Stimulated activated CD4-positive, alpha-beta T cell treated with anti-CD3 and anti-CD28 coated beads, Interleukin-1b, Interleukin-23, amount 100 ng/mL, for 24 hours (primary cell): ENCODE measurements at regions not wholly inside any gene's neighbourhood (a gene's known extent, or its start where the extent isn't known, plus 50 kb on each side); places are given as distances from the start of the nearest gene placed in this dataset.
A peak's percentile ranks its signal among the peaks of the same experiment; 100 is the strongest.
"Not testable (repeated sequence)": the region's sequence is repeated elsewhere in the genome, so short reads cannot be mapped to it uniquely, and the experiment has no call there.

Source experiments
- DNase-seq, 4 experiments: peaks; one replicate each; pipeline ENCODE4 v3.0.0-alpha.2; 2020; ENCODE audit warnings: low read depth in 4 of 4, low spot score in 1 of 4

DNA sequence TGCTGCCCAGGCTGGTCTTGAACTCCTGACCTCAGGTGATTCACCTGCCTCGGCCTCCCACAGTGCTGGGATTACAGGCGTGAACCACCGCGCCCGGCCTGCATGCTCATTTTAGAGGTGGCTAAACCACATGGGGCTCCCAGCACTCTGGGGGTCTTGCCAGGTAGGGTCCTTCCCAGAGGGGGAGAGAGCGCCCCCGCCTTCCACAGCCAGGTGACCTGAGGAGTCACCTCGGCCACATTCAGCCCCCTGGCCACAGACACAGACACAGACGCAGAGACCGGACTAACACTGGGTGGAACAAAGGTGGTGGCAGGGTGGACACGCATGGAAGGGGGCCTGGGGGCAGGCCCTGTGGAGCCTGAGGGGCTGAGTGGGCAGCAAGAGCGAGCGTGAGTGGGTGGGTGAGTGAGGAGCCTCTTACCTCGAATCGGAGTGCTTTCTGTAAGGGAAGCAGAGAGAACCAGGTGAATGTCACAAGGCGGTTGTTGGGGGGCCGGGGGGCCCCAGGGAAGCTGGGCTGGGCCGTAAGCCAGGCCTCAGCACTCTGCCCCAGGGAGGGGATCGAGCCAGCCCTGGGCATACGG lies 80.1 kb downstream of the PTPRS start:
- DNase-seq, result no peak

DNA sequence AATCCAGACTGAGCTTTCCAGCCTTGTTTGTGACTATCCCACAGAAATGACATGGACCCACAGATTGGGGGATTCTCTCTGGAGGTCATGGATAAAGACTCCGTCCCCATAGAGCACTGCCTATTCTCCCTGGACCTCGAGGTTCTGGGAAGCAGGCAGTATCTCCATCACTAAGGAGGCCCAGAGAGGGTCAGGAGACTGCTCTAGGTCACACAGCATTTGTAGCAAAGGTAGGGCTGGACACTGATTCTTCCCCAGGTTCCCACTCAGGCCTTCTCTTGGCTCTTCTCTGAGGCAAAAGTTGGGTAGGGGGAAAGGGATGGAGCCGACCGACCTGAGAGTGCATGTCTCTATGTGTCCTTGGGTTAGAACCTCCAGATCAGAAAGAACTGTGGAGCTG lies 80.9 kb downstream of the PTPRS start:
- no peak for DNase-seq

DNA sequence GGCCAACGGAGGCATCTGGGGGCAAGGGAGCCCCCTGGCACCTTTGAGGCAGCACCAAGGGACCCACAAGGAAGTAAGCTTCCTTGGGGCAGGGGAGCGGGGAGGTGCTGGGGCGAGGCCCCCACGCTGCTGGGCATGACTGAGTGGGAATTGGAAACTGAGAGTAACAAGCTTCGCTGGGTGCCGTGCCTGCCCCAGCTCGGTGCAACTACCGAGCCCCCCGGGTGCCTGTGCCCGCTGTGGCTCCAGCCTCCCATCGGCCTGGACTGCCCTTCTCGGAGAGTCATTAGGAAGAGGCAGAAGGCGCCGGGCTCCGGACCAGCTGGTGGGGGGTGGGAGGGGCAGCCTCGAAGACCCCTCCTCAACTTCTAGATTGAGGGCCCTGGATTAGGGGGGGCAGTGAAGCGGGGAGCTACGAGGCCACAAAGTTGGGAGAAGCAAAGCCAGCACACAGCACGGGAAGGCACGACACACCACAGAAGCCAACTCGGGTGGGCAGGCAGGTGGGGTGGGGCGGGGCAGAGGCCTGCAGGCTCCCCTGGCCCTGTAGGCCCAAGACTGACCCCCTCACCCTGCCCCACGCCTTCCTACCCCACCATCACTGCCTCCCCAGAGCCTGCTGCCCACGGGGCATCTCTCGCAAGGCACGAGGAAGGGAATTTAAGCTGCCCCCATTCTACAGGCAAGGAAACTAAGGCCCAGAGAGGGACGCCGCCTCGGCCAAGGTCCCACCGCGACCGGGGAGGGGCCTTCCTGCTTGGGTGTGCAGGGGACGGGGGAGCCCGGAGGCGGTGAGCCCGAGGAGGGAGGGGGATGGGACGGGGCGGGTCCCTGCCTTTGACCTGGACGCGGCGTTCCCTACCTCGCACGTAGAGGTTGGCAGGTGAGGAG lies 83.2 kb downstream of the PTPRS start:
- no peak for DNase-seq

DNA sequence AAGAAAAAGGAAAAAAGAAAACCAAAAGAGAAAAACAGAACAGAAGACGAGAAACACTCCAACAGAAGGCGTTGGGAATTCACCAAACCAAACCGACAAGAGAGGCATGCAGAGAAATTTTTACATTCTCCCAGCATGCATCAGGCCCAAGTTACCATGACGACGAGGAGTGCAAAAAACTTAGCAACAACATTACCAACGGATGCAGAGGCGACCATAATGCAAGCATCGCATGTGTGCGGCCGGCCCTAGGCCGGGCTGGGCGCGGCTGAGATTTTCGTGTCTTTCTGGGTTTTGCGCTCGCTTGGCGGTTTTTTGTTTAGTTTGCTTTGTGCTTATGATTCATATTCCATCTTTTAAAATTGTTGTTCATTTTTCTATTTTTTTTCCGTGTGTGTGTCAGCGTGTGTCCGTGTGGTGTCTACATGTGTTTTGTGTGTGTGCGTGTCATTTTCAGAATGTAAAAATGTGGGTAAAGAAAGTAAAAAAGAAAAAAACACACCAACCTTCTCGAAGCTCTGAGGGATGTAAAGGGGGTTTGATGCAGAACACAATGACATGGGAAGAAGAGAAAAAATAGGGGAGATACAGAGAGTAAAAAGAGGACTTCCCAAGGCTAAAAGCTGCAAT lies 84.9 kb downstream of the PTPRS start:
- DNase-seq, result no peak

DNA sequence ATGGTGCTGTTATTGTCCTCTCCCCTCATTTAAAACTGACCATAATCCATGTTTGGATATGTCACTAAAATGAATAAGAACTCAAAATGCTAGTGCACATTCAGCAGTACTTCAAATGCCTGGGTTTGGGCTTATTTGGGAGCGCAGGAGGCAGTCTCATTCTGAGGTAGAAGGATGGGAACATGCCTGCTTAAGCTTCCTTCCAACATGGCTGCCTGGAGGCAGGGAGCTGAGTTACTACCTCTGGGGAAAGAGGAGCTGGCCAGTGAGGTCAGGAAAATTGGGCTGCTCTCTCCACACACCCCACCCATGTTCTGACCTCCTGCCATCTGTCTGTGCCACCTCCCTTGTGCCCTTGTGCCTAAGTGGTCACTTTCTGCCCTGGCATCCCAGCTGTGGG lies 85.7 kb downstream of the PTPRS start:
- DNase-seq, result no peak

DNA sequence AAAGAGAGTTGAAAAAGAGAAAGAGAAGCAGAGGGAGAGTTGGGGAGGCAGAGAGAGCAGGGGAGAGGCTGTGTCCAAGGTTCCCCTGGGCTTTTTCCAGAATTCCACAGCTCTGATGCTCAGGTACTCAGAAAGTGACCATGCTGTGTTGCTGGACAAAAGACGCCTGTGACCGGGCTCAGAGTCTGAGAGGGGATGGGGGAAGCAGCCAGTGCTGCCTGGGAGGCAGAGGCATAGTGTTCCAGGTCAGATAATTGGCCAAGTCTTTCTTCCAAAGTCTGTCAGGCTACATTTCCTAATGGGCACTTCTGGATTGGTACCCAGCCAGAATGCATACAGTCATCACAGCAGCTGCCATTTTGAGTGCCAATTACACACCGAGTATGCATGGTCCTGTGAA lies 86.1 kb downstream of the PTPRS start:
- DNase-seq, result no peak

DNA sequence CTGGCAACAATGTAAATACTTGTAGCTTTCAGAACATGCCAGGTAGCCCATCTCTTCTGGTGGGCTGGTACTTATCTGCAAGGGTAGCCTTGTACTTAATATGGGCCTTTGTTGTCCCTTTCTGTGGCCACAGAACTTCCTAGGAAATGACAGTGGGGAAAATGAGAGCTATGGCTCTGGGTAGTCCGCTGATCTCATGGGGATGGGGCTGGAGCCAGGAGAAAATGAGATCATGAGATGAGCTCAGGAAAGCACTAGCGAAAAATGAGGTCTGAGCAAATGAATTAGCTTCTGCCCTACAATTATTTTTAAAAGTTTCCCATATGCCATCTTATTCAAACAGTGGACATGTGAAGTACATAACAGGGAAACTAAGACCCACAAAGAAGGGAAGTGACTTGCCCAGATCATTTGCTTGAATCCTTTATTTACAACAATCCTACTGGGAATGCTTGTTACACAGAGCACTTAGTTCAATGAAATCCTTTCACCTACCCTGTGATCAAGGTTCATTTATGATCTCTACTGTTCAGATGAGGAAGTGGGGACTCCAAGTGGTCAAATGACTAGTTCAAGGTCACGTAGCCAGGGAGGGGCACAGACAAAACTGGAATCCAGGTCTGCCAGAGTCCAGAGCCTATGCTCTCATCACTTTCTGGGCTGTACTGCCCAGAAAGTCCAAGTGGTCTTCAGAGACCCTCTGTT lies 87.1 kb downstream of the PTPRS start:
- DNase-seq, result no peak

DNA sequence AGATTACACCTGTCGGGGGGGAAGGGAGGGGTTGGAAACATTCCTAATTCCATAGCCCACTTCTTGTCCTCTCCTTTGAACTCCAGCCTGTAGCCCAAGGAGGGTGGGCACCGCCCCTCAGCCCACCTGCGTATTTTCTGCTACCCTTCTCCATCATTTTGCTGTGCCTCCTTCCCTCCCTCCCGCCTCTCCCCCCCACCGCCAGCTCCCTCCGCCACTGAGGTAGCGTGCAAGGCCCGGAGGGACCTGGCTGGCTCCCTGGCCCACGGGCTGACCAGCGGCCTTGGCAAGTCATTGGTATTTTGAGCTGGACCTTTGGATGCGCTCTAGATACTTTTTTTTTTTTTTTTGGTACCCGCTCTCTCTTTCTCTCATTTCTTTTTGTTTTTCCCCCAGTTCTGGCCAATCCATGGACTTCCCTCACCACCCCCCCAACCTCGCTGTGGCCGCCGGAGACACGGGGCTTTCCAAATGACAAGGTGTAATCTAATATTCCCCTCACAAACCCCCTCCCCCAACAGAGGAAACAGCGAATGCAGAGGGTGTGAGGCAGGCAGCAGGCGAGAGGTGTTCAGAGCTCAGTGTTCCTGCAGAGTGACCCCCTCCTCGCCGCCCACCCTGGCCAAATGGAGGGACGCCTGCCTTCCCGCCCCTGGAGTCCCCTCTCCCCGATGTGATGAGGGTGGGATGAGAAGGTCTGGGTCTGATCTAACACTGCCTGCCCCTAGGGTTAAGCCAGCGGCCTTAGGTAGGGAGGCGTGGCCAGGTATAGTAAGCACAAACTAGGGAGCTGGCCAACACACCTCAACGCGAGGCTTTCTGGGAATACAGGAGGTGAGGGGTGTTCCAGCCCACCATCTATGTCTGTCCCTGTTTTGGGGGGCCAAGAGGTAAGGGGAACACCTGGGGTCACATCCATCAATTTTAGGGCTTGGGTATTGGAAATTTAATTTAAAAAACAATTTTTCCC lies 89.2 kb downstream of the PTPRS start:
- DNase-seq, result no peak

DNA sequence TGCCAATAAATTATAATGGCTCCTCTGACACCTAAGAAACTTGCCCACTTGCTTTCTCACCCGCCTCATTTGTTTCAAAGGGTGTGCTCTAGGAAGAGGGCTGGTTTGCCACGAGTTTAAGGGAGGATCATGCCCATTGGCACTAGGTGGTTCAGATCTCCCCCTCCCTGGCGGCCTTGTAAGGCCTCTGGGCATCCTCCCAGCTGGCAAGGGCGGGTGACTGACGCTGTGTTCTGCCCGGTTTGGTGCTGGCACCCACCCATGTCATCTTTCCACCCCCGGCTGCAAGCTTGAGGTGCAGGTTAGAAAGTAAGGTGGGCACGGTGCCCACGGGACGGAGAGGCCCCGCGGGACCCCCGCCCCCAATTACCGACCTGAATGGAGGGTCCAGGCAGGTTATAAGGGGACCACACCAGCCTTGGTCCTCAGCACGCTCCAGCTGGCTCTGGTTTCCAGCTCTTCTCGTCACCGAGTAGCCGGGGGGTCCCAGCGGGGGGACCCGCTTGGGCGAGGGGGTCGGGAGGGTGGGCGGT lies 90.4 kb downstream of the PTPRS start:
- DNase-seq, result no peak

DNA sequence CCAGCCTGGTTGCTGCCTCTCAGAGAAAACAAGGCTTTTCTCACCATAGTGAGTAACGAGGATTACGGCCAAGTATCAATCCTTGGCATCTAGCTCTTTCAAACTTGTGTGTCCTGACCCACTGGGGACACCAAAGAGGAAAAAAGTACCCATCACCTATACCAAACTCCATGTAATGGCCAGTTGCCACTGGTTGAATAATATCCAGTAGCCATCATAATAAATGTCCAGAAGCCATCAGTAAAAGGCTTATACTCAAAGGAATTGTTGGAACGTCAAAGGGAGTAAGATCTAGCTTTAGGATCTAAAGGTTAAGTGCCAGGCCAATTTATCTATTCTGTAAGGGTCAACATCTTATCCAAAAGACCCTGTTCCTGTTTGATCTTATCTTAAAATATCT lies 91.1 kb downstream of the PTPRS start:
- no peak for DNase-seq

DNA sequence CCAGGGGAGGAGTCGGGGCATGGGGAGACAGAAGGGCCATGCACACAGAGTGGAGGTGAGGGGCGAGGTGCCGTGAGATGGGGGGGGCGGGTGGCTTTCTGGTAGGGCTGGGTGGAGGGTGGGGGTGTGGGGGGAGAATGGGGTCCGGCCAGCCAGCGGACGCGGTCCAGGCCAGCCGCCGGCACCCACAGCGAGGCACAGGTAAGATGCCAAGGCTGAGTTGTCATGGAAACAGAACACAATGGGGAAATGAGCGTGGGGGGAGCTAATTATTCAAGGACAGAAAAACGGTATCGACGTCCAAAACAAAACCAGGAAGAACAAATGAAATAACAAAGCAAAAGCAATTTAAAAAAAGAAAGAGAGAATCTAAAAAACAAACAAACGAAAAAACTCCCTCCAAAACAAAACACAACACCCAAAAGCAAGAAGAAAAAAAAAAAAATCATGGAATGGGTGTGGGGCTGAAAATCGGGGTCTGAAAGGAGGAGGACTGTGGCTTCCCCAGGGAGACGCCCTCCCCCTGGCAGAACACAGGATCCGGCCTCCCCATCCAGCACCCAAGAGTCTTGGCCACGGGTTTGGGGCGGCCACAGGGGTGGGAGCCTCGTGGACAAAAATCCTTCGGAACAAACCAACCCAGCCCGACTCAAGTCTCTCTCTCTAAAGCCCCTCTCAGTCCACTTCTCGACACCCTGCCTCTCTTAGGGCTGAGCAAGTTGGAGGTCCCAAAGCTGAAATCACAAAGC lies 92.5 kb downstream of the PTPRS start:
- DNase-seq, result no peak

DNA sequence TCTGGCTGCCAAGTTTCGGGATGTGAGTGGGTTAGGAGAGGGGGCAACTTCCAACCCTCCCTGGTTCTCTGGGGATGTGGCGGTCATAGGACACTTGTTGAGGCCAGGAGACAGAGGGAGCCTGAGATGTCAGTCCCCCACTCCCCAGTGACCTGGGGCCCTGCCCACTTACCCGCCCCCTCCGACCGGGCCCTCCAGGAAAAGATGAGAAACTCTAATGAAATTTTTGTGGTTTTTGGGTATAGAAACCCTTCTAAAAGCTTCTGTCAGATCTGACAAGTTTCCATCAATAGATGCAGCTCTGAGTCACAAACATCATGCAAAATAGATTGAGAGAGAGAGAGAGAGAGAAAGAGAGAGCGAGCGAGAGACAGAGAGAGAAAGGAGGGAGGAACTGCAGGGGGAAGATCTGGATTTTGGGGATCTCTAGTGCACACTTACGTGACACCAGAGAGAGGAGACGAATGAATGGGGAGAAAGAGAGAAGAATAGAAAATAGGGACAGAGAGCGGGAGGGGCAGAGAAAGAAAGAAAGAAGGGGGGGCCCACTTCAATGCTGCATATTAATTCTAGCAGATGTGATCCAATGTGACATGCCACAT lies 94.0 kb downstream of the PTPRS start:
- DNase-seq, result peak in 1 of 4 experiments; percentile 16

DNA sequence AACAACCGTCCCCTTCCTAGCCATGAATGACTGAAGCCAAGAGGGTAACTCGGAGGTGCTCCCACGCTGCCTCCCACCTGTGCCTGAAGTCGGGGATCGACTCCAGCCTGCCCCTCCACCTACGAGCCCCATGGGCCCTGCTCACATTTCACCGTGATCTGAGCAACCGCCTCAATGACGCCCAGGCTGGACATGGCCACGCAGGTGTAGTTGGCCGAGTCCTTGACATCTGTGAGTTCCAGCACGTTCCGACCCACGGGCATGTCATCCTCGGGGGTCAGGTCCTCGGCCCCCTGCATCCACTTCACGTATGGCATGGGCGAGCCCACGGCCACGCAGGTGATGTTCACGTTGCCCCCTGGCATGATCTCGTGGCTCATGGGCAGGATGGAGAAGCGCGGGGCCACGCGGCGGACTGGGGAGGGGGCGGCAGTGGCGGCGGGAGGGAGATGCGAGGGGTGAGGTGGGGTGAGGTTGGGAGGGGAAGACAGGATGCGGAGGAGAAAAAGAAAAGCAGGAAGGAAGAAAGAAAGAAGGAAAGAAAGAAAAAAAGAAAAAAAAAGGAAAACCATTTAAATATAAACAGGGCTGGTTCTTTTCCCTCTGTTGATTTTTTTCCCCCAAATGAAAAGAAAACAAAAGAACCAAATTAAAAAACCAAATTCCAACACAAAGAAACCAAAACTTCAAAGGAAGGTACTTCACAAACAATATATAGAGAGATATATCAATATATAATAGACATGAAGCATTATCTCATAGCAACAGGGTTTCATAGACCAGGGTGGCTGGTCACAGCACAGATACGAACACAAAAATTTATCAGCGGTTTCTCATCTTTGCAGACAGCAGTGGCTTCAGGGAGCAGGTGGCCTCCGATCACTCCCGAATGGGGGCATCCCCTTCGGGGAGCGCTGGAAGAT lies 94.7 kb downstream of the PTPRS start:
- DNase-seq, result no peak

DNA sequence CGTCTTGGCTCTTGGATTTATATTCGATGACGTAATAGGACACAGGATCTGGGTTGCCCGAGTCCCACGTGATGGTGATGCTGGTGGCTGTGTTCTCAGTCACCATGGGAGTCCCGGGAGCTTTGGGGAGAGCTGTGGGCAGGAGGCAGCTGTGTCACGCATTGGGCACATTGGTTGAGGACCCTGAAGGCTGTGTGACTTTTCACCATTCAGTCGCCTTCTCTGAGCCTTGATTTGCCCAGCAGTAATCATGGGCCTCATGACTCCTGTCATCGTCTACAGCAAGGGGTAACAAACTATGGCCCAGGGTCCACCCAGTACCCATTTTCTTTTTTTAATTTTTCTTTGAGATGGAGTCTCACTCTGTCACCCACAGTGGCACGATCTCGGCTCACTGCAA lies 96.3 kb downstream of the PTPRS start:
- DNase-seq, result no peak

DNA sequence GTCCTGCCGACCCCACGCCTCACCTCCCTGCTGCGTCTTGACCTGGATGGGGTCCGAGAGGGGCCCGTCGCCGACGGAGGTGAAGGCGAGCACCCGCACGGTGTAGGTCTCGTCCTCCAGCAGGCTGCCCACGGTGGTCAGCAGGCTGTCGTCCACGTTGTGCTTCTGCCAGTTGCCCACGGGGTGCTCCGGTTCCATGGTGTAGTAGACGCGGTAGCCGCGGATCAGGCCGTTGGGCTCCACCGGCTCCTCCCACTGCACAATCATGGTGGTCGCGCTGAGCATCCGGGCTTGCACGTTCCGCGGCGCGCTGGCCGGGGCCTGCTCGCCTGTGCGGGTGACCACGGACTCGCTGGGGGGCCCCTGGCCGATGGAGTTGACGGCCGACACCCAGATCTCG lies 96.7 kb downstream of the PTPRS start:
- DNase-seq, result no peak

DNA sequence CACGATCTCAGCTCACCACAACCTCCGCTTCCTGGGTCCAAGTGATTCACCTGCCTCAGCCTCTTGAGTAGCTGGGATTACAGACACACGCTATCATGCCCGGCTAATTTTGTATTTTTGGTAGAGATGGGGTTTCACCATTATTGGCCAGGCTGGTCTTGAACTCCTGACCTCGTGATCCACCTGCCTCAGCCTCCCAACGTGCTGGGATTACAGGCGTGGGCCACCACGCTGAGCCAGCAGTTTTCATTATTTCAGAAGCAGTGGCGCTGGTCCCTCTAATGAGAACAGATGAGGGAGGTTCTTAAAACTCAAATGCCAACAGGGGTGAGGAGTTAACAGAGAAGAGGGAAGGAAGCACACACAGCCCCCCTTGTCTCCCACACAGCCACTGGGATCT lies 98.7 kb downstream of the PTPRS start:
- not testable (repeated sequence) for DNase-seq

DNA sequence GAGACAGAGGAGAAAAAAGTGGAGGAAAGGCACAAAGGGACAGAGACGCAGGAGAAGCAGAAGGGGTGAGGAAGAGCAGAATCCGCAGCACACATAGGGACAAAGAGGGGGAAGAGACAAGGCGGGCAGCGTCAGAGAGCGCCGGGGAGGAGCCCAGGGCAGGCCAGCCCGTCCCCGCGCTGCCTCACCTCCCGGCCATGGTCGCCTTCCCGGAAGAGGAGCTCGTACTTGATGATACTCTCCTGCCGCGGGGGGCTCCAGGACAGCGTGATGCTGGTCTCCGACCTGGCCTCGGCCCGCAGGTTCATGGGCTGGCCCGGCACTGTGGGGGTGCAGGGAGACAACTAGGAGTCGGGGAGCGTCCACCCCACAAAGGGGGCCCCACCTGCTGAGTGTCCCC lies 100.6 kb downstream of the PTPRS start:
- DNase-seq, result no peak

DNA sequence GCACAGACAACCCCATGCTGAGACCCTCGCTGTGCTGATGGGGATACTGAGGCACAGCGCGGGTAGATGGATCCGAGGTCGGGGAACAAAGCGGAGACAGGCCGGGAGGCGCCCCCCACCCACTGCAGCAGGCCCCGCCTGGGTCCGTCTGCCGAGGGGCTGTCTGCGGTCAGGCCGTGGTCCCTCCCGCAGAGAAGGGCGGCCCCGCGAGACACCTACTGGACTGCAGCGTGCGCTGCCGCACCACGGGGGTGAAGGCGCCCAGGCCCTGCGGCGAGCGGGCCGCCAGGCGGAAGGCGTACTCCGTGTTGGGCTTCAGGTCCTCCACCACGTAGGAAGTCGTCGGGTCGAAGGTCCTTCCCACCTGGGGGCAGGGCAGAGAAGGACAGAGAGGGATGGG lies 101.9 kb downstream of the PTPRS start:
- no peak for DNase-seq
